Stimulated activated CD4-positive, alpha-beta T cell treated with anti-CD3 and anti-CD28 coated beads, Interleukin-2, amount 100 ng/mL, for 24 hours (primary cell): ENCODE measurements at regions not wholly inside any gene's neighbourhood (a gene's known extent, or its start where the extent isn't known, plus 50 kb on each side); places are given as distances from the start of the nearest gene placed in this dataset.
"Not testable (repeated sequence)": the region's sequence is repeated elsewhere in the genome, so short reads cannot be mapped to it uniquely, and the experiment has no call there.

Experiments used
- DNase-seq, 2 donors: peaks; one replicate each; pipeline ENCODE4 v3.0.0-alpha.2; 2020

- DNase-seq = no peak
Observed at GRCh38 chr4:135605076-135605475, 1403.5 kb upstream of the PABPC4L start.

- DNase-seq = no peak
Observed at GRCh38 chr4:135604531-135604930, 1402.9 kb upstream of the PABPC4L start.

DNA sequence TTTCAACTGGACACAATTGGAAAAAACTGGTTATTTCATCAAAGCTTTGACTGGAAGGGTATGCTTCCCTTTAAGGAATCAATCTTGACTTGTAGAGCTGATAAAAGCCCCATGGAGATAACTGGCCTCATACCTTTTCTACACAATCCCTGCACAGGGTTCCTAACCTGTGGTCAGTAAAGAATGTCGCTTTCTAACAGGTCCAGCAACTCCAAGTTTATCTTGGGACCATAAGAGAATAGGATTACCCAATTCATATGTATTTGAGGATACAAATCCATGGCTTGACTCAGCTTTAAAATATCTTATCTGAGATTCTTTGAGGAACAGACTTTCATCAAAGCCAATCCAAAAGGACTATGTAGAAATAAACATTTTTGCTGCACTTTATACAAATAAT, 1399.8 kb upstream of the PABPC4L start:
- DNase-seq = no peak

- DNase-seq = no peak
Observed at GRCh38 chr4:135598151-135598550, 1396.6 kb upstream of the PABPC4L start.

DNA sequence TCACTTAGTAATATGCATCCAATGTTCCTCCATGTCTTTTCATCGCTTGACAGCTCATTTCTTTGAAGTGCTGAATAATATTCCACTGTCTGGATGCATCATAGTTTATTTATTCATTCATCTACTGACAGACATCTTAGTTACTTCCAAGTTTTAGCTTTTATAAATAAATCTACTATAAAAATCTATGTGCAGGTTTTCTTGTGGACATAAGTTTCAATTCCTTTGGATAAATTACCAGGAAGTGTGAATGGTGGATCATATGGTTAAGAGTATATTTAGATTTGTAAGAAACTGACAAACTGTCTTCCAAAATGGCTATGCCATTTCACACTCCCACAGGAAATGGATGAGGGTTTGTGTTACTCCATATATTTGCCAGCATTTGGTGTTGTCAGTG, 1392.9 kb upstream of the PABPC4L start:
- no peak for DNase-seq

GRCh38 chr4:135575041-135575440, 1373.5 kb upstream of the PABPC4L start:
- no peak for DNase-seq

GRCh38 chr4:135573251-135573650, 1371.7 kb upstream of the PABPC4L start:
- no peak for DNase-seq

- no peak for DNase-seq
Observed at GRCh38 chr4:135564090-135564489, 1362.5 kb upstream of the PABPC4L start.

DNA sequence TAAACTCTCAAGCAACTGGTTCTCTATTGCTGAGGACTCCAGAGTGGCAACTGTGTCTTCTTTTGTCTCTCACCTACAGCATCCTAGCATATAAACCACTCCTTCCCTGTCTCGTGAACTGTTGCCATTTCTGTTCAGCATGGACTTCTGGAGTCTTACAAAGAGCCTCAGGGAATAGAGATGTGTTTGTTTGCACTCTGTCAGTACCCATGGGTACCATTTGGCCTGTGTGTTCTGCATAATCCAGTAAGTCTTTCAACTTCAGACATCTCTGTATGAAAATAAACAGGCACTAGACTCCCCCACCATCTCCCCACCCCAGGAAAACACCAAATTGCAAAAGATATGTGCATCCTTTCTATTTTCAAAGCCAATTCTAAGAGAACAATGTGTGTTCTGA, 1351.6 kb upstream of the PABPC4L start:
- no peak for DNase-seq

DNA sequence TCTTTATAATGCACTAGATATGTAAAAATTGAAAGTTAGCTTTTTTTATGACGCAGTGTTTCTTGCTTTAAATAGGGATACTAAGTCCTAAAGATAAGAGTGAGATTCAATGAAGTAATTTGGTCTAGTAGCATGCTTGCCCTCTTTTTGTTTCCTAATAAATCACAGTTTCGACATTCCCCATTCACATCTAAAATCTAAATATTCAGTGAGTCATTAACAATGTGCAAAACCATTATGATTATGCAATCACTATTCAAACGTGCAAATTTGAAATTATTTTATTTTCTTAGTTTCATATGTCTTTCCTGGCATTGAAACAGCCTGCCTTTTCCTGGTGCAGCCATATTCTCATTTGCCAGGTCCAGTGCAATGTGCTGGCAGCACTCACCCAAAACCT, 1350.5 kb upstream of the PABPC4L start:
- no peak for DNase-seq

GRCh38 chr4:135548711-135549110, 1347.1 kb upstream of the PABPC4L start:
- DNase-seq = no peak

DNA sequence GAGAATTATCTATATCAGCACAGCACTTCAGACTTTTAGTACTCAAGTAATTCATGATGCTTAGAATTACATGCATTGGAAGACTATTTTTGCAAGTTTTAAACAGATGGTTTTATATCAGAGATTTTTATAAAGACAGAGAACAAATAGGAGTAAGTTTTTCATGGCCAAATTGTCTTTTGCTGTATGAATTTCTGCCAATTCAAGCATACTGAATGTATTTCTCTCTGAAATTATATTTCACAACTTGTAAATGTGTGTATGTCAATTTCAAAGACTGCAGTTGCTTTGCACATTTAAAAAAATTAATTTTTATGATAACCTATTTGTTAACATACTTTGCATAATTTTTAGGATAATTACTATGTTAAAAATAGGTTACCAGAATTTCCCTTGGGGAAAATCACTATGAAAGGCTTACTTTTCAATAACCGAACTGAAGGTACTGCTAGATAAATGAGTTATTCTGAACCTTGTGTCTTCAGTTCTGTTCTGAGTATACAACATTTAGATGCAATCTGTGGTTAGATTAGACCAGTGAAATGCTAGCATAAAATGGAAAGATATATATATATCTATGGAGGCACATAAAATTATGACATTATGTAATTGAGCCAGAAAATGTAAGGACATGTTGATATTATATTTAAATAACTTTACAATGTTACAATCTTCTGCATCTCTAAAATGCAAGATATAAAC, 1344.2 kb upstream of the PABPC4L start:
- no peak for DNase-seq

DNA sequence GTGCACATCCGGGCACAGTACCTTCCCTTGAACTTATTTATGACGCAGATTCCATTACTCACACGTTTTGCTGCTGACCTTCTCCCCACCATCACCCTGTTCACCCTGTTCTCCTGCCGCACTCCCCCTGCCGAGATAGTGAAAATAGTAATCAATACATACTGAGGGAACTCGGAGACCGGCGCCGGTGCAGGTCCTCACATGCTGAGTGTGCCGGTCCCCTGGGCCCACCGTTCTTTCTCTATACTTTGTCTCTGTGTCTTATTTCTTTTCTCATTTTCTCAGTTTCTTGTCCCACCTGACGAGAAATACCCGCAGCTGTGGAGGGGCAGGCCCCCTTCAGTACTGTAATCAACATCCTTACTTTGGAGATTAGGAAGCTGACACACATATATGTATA, 1337.1 kb upstream of the PABPC4L start:
- DNase-seq = no peak

GRCh38 chr4:135533053-135533452, 1331.5 kb upstream of the PABPC4L start:
- no peak for DNase-seq

DNA sequence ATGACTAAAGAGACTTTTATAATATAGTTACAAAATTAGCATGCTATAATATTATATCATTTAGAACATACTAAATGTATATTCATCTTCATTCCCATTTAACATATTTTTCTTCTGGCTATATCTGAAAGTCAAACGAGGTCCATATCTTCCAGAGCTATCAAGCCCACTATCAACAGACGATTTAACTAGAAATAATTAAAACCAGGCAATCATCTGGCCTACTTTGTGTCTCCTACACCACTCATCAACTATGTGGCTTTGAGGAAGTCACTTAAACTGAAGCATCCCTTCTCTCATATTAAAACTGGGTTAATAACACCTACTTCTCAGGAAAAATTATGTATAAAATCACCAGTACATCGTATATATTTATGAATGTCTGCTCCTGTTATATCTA, 1330.5 kb upstream of the PABPC4L start:
- DNase-seq = no peak

GRCh38 chr4:135515295-135515694, 1313.7 kb upstream of the PABPC4L start:
- DNase-seq = no peak

GRCh38 chr4:135510582-135510981, 1309.0 kb upstream of the PABPC4L start:
- no peak for DNase-seq

DNA sequence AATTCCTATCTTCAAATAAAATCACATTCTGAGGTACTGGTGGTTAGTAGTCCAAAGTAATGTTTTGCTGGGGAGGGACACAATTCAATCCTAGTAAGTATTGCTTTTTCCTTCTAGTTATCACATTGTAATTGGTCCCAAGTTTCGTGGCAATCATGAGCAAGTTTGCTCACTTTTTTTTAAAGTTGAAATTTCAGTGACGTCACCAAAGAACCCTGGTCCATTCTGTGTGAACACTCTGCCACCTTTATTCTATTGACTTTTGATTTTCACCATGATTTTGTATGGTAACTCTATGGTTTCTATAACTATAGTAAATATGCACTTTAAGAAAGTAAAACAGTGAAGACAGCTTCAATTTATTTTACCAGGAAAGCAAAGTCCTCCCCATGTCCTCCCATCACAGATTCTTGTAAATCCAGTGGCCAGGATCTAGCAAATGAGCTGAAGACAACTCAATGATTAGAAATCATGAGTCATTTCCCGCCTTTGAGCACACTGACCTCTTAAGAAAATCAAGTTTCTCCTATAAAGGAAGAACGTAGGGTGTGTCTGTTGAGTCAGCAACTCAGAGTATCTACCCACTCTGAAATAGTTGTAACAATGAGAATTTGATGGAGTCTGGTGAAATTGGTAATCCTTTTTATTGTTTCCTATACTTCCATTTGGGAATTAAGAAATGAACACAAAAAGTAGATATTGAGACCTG, 1306.6 kb upstream of the PABPC4L start:
- no peak for DNase-seq

DNA sequence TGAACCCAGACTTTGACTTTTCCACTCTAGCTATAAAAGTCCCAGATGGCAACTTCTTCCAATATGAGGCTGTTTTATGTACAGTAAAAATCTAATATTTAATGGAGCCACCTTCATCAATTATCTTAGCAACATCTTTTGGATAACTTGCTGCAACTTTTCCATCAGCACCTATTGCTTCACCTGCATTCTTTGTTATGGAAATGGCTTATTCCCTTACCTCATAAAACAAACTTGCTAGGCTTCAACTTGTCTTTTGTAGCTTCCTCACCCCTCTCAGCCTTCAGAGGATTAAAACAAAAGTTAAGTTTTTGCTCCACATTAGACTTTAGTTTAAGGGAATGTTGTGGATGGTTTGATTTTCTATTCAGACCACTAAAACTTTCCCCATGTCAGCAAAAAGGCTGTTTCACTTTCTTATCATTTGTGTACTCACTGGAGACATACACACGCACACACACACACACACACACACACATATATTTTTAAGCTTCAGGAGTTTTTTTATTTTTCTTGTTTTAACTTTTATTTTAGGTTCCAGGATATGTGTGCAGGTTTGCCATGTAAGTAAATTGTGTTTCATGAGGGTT, 1296.1 kb upstream of the PABPC4L start:
- DNase-seq = no peak

DNA sequence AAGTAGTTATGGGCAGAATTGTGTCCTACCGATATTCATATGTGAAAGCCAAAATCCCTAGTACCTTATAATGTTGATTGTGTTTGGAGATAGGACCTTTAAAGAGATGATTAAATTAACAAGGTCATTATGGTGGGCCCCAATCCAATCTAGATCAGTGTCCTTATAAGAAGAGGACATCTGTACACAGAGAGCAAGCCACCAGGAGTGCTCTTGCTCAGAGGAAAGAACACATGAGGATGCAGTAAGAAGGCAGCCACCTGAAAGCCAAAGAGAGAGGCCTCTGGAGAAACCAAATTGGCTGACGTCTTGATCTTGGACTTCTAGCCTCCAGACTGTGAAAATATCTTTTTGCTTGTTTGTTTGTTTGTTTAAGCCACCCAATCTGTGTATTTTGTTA, 1290.8 kb upstream of the PABPC4L start:
- DNase-seq = no peak

DNA sequence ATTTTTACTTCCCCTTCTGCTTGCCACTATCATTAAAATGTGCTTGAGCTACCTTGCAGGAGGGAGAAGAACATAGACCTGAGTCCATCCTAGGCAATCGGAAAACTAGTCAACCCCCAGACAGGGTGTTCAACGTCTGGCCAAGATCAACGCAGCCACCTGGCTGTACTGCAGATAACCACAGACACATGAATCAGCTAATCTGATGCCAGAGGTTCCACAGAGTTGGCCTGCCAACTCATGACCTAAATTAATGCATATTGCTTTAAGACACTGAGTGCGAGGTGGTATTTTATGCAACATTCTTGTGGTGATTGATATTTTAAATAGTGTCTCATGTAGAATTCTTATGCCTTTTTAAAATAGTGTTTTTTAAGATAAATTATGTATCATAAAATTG, 1283.8 kb upstream of the PABPC4L start:
- no peak for DNase-seq

- no peak for DNase-seq
Observed at GRCh38 chr4:135476272-135476671, 1274.7 kb upstream of the PABPC4L start.

DNA sequence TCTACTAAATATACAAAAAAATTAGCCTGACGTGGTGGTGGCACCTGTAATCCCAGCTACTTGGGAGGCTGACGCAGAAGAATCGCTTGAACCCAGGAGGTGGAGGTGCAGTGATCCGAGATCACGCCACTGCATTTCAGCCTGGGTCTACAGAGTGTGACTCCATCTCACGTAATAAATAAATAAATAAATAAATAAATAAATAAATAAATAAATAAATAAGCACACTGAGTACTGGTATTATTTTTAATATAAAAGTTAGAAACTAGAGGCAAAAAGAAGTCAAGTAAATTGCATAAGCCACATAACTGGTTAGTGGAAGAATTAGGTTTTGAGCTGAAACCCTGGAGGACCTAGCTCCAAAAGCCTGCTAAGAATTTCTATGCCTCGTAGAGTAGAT, 1262.7 kb upstream of the PABPC4L start:
- no peak for DNase-seq

DNA sequence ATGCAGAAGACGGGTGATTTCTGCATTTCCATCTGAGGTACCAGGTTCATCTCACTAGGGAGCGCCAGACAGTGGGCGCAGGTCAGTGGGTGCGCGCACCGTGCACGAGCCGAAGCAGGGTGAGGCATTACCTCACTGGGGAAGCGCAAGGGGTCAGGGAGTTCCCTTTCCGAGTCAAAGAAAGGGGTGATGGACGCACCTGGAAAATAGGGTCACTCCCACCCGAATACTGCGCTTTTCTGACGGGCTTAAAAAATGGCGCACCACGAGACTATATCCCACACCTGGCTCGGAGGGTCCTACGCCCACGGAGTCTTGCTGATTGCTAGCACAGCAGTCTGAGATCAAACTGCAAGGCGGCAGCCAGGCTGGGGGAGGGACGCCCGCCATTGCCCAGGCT, 1246.0 kb upstream of the PABPC4L start:
- DNase-seq = not testable (repeated sequence)
